Gastroesophageal sphincter (tissue), 4 donors: ENCODE measurements at regions not wholly inside any gene's neighbourhood (a gene's known extent, or its start where the extent isn't known, plus 50 kb on each side); places are given as distances from the start of the nearest gene placed in this dataset.

Experiments used
- ATAC-seq: fragments of 150-250 bp; one replicate; pipeline ENCODE4 v1.9.1; 2016; ENCODE audit warnings: mild to moderate bottlenecking, moderate library complexity
- H3K27ac ChIP-seq, 4 donors: fragments of 200-600 bp; sonication (generic) in 3 of 4; 1 replicate in 3 of 4; 2 replicates in 1 of 4; pipeline ENCODE4 v1.5.1; 2016 to 2019
- H3K27me3 ChIP-seq: fragments of 200-600 bp; sonication (generic); one replicate; pipeline ENCODE4 v1.5.1; 2019
- H3K36me3 ChIP-seq, 2 donors: fragments of 200-600 bp; sonication (generic); one replicate each; pipeline ENCODE4 v1.5.1; 2019; ENCODE audit warnings: control low read depth in 1 of 2
- H3K4me1 ChIP-seq, 3 donors: fragments of 200-600 bp; sonication (generic); 1 replicate in 2 of 3; 2 replicates in 1 of 3; pipeline ENCODE4 v1.5.1; 2016 to 2019; ENCODE audit warnings: control low read depth in 2 of 3
- H3K4me3 ChIP-seq, 2 donors: fragments of 200-600 bp; sonication (generic); one replicate each; pipeline ENCODE4 v1.5.1; 2019; ENCODE audit warnings: mild to moderate bottlenecking in 1 of 2, moderate library complexity in 1 of 2
- H3K9me3 ChIP-seq, 3 donors: fragments of 200-600 bp; sonication (generic); one replicate each; pipeline ENCODE4 v1.5.1; 2017 to 2019; ENCODE audit warnings: control low read depth in 2 of 3
- EP300 ChIP-seq: sonication (generic); formaldehyde crosslinking; IDR thresholded peaks from one replicate; pipeline ENCODE4 v1.6.1; 2017; ENCODE audit warnings: antibody characterized with exemption, mild to moderate bottlenecking
- POLR2A ChIP-seq, 2 donors: fragments of 450-650 bp; IDR thresholded peaks; one replicate each; pipeline ENCODE4 v1.6.1; 2017; ENCODE audit warnings: antibody characterized with exemption in 2 of 2, mild to moderate bottlenecking in 2 of 2, moderate library complexity in 1 of 2
- POLR2AphosphoS5 ChIP-seq: sonication (generic); formaldehyde crosslinking; IDR thresholded peaks from one replicate; pipeline ENCODE4 v1.6.1; 2017; ENCODE audit warnings: antibody characterized with exemption
- WGBS, 2 donors: methylation state at CpG; one replicate each; pipeline ENCODE4 v1.1.5; 2018; ENCODE audit warnings: low coverage in 1 of 2; 5-methylcytosine and 5-hydroxymethylcytosine counted together
- TF ChIP-seq, protein P1 (sequence below), 4 experiments: fragments of 200-600 bp in 2 of 4; fragments of 450-650 bp in 2 of 4; sonication (generic) in 1 of 4; IDR thresholded peaks; one replicate each; pipeline ENCODE4 v1.5.1; 2017 to 2019; ENCODE audit warnings: antibody characterized with exemption in 4 of 4, mild to moderate bottlenecking in 2 of 4, moderate library complexity in 2 of 4

DNA sequence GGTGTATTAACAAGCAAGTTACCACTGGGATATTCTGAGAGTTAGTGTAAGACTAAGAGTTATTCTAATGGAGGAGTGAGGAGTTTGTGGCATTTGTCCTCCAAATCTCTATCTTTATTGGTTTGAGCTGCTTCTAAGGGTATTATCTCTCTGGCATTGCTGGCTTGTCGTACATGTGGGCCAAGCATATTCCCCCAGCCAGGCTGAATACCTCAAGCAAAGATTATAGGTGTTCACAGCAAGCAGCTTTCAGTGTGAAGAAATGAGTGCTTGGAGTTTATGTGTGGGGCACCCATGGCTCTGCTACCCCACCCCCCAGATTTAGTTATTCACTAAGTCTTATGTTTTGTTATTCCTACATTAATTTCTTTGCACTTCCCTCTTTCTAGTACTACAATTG, 193.6 kb upstream of the FANCL start:
- Histone ChIP-seq H3K4me3 (no peak overlapping the region), H3K4me1 (no peaks in the 10 kb centered on the region), H3K27me3 (no peaks in the 10 kb centered on the region), H3K36me3 (no peaks in the 10 kb centered on the region), H3K9me3 (no peaks in the 10 kb centered on the region), H3K27ac (no peak overlapping the region)
- no peak for ATAC-seq
- WGBS, 2 donors = 88 to 100% methylated on average over 1 of the region's 1 CpG
- TF ChIP-seq, protein P1, sequence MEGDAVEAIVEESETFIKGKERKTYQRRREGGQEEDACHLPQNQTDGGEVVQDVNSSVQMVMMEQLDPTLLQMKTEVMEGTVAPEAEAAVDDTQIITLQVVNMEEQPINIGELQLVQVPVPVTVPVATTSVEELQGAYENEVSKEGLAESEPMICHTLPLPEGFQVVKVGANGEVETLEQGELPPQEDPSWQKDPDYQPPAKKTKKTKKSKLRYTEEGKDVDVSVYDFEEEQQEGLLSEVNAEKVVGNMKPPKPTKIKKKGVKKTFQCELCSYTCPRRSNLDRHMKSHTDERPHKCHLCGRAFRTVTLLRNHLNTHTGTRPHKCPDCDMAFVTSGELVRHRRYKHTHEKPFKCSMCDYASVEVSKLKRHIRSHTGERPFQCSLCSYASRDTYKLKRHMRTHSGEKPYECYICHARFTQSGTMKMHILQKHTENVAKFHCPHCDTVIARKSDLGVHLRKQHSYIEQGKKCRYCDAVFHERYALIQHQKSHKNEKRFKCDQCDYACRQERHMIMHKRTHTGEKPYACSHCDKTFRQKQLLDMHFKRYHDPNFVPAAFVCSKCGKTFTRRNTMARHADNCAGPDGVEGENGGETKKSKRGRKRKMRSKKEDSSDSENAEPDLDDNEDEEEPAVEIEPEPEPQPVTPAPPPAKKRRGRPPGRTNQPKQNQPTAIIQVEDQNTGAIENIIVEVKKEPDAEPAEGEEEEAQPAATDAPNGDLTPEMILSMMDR (IDR thresholded peaks at IDR 0.05) = no peak
- no peak for TF ChIP-seq POLR2AphosphoS5
- TF ChIP-seq POLR2A (IDR thresholded peaks at IDR 0.05) = no peak
- no peak for TF ChIP-seq EP300

GRCh38 chr2:58432491-58433170, 191.5 kb upstream of the FANCL start:
- no peak for ATAC-seq
- Histone ChIP-seq H3K4me3 (no peak overlapping the region), H3K36me3 (no peaks in the 10 kb centered on the region), H3K9me3 (no peaks in the 10 kb centered on the region), H3K4me1 (peaks cover 0 to 11% (median 3%) of the 10 kb centered on the region in 3 donors), H3K27me3 (peaks cover 18% of the 10 kb centered on the region), H3K27ac (no peak overlapping the region)
- WGBS, 2 donors = 69 to 95% methylated on average over 2 to 3 of the region's 3 CpGs
- TF ChIP-seq POLR2AphosphoS5 (no peak), EP300 (no peak), POLR2A (IDR thresholded peaks at IDR 0.05) (no peak)
- TF ChIP-seq, protein P1 (IDR thresholded peaks at IDR 0.05) = no peak

DNA sequence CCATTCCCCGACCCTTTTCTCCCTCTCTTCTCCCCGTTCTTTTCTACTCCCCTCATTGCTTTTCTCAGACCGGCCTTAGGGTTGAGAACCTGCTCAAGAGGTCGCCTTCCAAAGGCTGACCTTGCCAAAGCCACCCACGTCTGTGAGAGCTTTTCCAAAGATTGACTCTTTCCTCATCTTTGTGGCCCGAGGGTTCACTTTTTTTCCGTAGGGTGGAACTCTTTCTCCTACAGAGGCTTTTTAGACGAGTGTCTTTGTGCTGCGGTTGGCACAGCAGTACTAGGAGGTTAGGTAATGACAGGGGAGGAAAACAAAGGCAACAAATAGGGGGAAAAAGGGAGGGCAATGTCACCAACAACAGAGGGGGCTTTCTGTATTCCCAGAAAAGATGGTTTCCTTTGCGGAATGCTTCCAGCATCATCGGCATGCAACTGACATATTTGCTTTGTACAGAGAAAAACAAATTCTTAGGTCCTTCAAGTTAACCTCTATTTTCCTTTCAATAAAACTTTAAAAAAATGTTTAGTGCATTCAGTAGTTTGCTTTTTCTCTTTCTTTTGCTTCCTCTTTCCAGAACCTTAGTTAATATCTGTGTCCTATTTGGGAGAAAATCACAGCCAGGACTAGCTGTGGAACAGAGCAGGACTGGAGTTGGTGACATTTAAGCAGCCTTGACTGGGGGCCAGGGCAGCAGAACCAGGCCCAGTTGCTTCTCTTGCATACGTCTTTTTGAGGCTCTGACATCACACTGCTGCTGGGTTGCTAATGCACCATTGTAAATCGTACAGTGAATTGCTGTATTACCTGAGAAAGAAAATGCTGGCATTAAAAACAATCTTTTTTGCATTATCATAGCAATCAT, 188.1 kb upstream of the FANCL start:
- 32 to 55% methylated on average over 4 to 13 of the region's 13 CpGs for WGBS, 2 donors
- H3K27me3 ChIP-seq = peaks cover 48% of the 10 kb centered on the region
- H3K4me3 ChIP-seq = peak overlapping the region in 1 of 2 donors; percentile 43
- H3K36me3 ChIP-seq = no peaks in the 10 kb centered on the region
- H3K4me1 ChIP-seq = peaks cover 0 to 16% (median 5%) of the 10 kb centered on the region in 3 donors
- TF ChIP-seq, protein P1 (IDR thresholded peaks at IDR 0.05) = no peak
- TF ChIP-seq EP300 (no peak), POLR2AphosphoS5 (no peak), POLR2A (IDR thresholded peaks at IDR 0.05) (no peak)
- H3K9me3 ChIP-seq = no peaks in the 10 kb centered on the region
- no peak overlapping the region for H3K27ac ChIP-seq
- ATAC-seq = no peak

- peaks cover 56% of the 10 kb centered on the region for H3K27me3 ChIP-seq
- peaks cover 0 to 16% (median 5%) of the 10 kb centered on the region in 3 donors for H3K4me1 ChIP-seq
- WGBS, 2 donors = 1% methylated on average over 12 to 24 of the region's 76 CpGs
- peak overlapping the region in 1 of 2 donors; percentile 43 for H3K4me3 ChIP-seq
- no peaks in the 10 kb centered on the region for H3K36me3 ChIP-seq
- no peak for ATAC-seq
- H3K27ac ChIP-seq = no peak overlapping the region
- no peaks in the 10 kb centered on the region for H3K9me3 ChIP-seq
- TF ChIP-seq POLR2A (IDR thresholded peaks at IDR 0.05) (no peak), EP300 (no peak)
Observed at GRCh38 chr2:58428096-58429013, 187.2 kb upstream of the FANCL start.
